ENCODE measurements at regions not wholly inside any gene's neighbourhood (a gene's known extent, or its start where the extent isn't known, plus 50 kb on each side); places are given as distances from the start of the nearest gene placed in this dataset.

DNA sequence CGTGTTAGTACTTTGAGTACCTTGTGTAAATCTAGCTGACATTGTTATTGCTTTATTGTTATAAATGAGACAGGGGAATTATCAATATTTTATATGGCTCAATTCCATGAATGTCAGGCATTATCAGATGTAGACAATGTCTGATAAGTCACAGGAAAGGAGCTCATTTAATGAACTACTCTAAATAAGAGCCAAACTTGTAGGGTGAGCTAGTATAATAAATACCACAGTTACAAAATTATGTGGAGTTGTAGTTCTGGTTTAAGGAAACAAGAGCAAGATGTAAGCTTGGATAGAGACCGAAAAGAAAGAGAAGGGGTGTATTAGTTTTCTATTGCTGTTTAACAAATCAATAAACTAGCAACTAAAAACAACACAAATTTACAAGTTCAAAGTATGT is 891.8 kb upstream of the SLITRK1 start:
- TF ChIP-seq, protein P1, sequence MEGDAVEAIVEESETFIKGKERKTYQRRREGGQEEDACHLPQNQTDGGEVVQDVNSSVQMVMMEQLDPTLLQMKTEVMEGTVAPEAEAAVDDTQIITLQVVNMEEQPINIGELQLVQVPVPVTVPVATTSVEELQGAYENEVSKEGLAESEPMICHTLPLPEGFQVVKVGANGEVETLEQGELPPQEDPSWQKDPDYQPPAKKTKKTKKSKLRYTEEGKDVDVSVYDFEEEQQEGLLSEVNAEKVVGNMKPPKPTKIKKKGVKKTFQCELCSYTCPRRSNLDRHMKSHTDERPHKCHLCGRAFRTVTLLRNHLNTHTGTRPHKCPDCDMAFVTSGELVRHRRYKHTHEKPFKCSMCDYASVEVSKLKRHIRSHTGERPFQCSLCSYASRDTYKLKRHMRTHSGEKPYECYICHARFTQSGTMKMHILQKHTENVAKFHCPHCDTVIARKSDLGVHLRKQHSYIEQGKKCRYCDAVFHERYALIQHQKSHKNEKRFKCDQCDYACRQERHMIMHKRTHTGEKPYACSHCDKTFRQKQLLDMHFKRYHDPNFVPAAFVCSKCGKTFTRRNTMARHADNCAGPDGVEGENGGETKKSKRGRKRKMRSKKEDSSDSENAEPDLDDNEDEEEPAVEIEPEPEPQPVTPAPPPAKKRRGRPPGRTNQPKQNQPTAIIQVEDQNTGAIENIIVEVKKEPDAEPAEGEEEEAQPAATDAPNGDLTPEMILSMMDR (IDR thresholded peaks at IDR 0.05; ENCODE audit: control insufficient read depth, extremely low read depth, insufficient read depth): no peak
- H3K4me3 ChIP-seq (ENCODE audit: low read depth, low read length): no peak overlapping the region
- DNase-seq (ENCODE audit: low read depth): no peak

DNA sequence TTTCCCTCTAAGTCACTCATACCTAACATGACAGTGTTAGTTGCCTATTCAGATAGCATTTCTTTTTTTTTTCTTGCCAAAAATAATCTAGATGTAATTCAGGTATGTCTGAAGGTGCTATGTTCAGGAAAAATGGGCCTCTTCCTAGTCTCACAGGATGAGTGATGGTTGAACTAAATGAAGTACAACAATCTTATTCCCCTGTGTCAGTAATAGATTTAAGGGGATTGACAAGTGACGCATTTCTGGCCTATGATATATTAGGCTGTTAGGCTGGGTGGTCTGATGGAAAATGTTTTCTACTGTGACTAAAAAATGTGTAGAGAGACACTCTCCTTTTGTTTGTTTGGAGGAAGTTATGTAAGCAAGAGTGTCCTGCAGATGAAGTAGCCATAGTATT is 878.7 kb upstream of the SLITRK1 start:
- no peak for DNase-seq (ENCODE audit: low read depth)
- TF ChIP-seq, protein P1 (IDR thresholded peaks at IDR 0.05; ENCODE audit: control insufficient read depth, extremely low read depth, insufficient read depth): no peak
- no peak overlapping the region for H3K4me3 ChIP-seq (ENCODE audit: low read depth, low read length)

DNA sequence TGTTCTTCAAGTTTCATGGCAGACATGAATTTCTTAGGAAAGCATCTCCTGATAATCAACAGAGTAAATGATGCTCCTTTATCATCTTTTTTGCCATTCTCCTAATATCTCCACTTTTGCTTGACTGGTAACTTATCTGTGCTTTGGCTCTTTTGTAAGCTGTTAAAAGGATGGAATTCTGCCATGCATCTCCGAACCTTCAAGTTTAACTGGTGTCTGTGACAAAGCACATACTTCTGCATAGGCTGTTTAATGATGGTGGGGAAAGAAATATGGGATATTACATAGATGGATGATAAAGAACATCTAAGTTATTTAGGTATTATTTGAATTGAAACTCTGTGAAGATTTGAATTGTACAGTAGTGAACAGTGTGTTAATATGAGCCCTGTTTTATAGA is 866.9 kb upstream of the SLITRK1 start:
- no peak overlapping the region for H3K4me3 ChIP-seq (ENCODE audit: low read depth, low read length)
- TF ChIP-seq, protein P1 (IDR thresholded peaks at IDR 0.05; ENCODE audit: control insufficient read depth, extremely low read depth, insufficient read depth): no peak

DNA sequence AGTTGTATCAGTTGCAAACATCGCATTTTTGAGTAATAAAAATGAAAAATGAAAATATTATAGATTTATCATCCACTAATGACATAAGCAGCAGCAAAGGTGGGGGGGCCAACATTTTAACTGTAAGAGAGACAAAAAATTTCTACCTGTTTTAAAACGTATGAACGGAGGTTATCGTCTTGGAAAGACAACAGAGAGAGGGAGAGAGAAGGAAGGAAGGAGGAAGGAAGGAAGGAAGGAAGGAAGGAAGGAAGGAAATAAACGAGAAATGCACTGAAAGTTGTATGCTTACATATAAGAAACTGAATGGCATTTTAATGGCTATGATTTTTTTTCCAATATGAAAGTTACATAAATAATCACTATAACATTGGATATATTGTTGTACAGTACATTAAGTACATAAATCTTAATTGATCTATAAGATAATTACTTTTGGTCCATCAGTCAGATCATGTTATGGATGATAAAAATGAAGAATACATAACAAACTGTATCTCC is 862.8 kb upstream of the SLITRK1 start:
- no peak for DNase-seq (ENCODE audit: low read depth)
- TF ChIP-seq, protein P1 (IDR thresholded peaks at IDR 0.05; ENCODE audit: control insufficient read depth, extremely low read depth, insufficient read depth): no peak
- no peak overlapping the region for H3K4me3 ChIP-seq (ENCODE audit: low read depth, low read length)

More for the DNA sequence above, 866.9 kb upstream of the SLITRK1 start:
- no peak for DNase-seq (ENCODE audit: low read depth)

DNA sequence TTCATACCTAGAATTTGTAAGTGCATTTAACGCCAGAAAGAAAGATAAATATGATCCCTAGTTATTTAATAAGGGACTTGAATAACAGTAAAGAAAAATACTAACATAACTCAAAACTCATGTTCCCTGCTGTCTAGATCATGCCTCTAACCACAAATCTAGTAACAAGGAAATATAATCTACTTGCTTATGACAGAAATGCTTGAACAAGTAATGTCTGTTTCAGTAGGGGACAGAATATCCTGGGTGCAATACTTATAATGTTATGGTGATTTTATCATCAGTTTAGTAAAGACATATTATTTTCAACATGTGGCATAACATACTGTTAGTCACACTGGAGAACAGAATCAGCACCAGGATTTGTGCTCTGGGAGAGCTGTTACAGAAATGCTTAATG is 861.9 kb upstream of the SLITRK1 start:
- no peak for DNase-seq (ENCODE audit: low read depth)
- TF ChIP-seq, protein P1 (IDR thresholded peaks at IDR 0.05; ENCODE audit: control insufficient read depth, extremely low read depth, insufficient read depth): no peak
- H3K4me3 ChIP-seq (ENCODE audit: low read depth, low read length): no peak overlapping the region

DNA sequence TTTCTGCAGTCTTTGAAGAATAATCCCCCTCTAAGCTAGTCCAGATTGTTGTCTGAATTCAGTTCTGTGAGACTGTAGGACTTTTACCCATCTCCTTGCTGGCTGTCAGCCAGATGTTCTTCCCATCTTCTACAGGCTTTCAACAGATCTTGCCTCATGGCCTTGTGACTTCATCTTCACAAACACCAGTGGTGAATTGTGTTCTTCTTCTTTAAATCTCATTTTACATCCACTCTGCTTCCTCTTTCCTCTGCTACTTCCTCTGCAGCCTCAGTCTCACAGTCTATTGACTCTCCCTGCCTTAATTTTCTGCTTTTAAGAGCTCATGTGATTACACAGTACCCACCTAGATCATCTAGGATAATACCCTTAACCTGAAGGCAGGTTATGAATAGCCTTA is 859.0 kb upstream of the SLITRK1 start:
- TF ChIP-seq, protein P1 (IDR thresholded peaks at IDR 0.05; ENCODE audit: control insufficient read depth, extremely low read depth, insufficient read depth): no peak
- no peak overlapping the region for H3K4me3 ChIP-seq (ENCODE audit: low read depth, low read length)
- DNase-seq (ENCODE audit: low read depth): no peak

DNA sequence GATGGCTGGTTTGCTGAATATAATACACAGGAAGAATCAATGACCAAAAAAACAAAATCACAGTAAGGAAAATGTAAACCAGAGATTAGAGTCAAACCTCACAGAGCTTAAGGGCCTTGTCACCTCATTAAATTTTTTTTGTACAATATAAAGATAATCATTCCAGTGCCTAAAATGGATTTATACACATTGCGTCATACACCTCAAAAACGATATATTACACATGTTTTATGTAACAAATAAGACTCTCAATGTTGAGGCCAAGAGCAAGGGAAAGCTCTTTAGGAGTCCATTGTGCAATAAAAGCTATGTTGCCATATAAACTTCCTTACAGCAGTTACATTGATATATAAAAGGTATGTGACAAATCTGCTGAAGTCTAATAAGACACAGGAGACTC is 856.7 kb upstream of the SLITRK1 start:
- no peak overlapping the region for H3K4me3 ChIP-seq (ENCODE audit: low read depth, low read length)
- DNase-seq (ENCODE audit: low read depth): no peak
- TF ChIP-seq, protein P1 (IDR thresholded peaks at IDR 0.05; ENCODE audit: control insufficient read depth, extremely low read depth, insufficient read depth): no peak

Measured in LNCaP clone FGC (cell line).